H4 (cell line): ENCODE measurements at regions not wholly inside any gene's neighbourhood (a gene's known extent, or its start where the extent isn't known, plus 50 kb on each side); places are given as distances from the start of the nearest gene placed in this dataset.
"Not testable (repeated sequence)": the region's sequence is repeated elsewhere in the genome, so short reads cannot be mapped to it uniquely, and the experiment has no call there.

ENCODE experiments used
- DNase-seq: peaks from one replicate; pipeline ENCODE4 v3.0.0-alpha.2; 2015; ENCODE audit warnings: low spot score

DNA sequence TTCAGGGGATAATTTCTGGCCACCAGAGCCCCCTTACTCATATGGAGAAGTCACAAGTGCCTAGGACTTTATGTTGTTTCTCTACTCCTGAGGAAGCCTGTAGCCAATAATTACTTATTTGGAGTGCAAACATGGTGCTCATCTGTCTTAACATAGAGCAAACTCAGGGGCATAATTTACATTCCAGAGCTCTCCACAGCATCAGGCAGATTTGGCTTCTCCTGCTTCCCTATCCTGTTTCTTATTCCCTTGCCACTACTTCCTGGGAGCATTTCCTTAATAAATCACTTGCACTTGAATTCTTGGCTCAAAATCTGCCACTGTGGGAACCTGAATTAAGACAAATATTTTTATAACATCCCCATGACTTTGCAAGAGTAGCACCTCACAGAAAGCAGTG lies 960.9 kb downstream of the SOCS6 start:
- no peak for DNase-seq

GRCh38 chr18:71242981-71243380 lies 954.1 kb downstream of the SOCS6 start:
- DNase-seq, result no peak

GRCh38 chr18:71238974-71239624 lies 950.3 kb downstream of the SOCS6 start:
- DNase-seq, result no peak

DNA sequence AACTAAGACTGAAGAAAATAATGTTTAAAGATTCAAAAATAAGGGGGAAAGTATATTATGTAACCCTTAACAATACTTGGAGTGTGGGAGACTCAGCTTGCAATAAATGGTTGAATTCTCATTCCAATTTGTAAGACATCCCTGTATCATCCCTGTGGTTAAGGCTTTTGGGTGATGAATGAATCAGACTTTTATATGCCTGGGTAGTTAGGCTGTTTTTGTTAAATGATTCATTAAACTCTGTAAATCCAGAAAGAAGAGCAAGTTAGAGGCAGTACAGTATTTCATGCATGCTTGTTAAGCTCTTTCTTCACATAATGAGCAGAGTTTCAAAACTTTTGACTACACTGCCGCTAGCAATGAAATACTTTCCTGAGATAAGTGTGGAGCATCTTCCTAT lies 948.8 kb downstream of the SOCS6 start:
- DNase-seq, result no peak

GRCh38 chr18:71233177-71233576 lies 944.3 kb downstream of the SOCS6 start:
- DNase-seq, result no peak

DNA sequence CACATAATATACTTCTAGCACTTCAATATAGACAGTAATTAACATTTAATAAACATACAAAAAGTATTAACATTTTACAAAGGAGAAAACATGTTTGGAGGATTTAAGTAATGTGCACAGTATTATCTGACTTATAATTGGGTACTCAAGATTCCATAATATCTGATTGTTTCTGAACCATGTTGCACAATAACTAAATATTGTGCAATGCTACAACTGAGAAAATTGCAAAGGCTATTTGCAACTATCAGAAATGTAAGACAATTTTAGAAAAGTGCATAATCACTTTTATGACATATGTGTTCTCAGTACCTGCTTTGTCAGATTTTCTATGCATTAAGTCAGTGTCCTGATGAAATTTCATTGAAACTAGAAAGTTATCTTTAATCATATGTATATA lies 934.6 kb downstream of the SOCS6 start:
- no peak for DNase-seq

- DNase-seq, result no peak
Measured at GRCh38 chr18:71221405-71221804, 932.6 kb downstream of the SOCS6 start.

- DNase-seq, result not testable (repeated sequence)
Measured at GRCh38 chr18:71212739-71213138, 923.9 kb downstream of the SOCS6 start.

GRCh38 chr18:71212222-71212621 lies 923.4 kb downstream of the SOCS6 start:
- no peak for DNase-seq

DNA sequence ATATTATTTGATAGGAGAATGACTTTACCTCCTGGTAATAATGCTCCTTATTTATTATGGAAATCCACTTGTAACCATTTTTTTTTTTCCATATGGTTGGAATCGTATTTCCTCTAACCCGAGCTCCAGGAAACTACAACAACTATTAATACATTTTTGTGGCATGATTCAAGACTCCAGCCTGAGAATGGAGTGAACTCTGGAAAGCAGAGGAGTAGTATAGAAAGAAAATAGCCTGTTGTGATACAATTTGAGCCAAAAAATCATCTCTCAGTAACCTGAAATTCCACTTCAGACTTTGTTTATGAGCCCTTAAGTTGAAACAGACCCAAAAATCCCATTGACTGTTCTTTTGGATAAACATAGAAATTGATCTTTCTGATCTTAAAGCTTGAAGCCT lies 921.1 kb downstream of the SOCS6 start:
- no peak for DNase-seq

- DNase-seq, result no peak
Measured at GRCh38 chr18:71194438-71194837, 905.6 kb downstream of the SOCS6 start.

DNA sequence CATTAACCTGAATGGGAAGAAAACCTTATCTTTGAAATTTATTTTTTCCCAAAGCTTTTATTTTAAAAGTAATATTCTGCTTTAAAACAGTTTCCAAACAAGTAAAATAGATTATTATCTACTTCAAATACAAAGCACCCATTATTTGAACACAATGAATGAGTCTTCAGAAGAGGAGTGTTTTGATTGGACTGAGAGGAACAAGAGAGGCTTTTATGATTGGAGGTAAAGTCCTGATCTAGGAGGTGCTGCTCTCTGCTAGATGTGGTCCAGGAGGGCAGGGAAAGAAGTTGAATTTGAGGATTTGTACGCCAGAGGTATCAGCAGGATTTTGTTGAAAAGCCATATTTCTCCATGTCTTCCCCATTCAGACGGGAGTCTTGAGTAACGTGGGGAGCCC lies 900.7 kb downstream of the SOCS6 start:
- DNase-seq, result no peak

DNA sequence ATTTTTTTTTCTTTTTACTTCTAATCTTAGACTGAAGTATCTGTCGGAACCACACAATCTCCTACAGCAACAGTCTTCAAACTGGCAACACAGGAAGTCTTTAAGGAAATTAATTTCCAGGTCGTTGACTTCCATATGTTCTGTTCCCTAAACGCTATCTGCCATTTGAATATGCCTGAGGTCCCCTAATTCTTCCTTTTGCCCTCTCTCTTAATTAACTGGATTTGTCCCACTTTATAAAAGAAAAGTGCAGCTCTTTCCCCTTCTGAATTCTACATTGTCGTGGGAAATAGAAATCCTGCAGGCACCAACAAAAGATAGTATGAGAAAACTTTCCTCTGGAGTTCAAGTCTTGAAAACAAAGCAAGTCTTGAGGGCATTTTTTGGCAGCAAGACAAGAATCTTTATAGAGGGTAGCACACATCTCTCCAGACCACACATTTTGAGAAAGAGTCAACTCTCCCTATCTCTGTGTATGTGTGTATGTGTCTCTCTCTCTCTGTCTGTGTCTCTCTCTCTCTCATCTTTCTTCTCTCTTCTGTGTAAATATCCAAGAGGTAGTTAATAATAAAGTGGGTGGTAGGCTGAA lies 879.8 kb downstream of the SOCS6 start:
- no peak for DNase-seq

DNA sequence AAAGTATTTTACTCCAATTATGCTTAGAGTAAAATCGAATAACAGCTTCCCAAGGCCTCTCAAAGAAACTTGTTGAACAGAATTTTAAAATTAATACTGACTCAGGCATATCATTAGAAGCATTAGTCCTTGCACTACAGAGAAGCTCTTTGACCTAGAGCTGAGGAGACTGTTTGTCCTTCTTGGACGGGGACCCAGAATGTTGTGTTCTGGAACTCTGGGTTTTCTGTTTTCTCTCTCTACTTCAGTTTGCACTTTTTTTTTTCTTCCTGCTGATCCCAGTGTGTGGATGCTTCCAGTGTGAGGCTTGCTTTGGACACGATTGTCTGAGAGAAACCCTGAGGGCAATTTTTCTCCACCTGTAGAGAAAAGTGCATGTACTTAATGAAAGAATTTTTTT lies 847.6 kb downstream of the SOCS6 start:
- no peak for DNase-seq

DNA sequence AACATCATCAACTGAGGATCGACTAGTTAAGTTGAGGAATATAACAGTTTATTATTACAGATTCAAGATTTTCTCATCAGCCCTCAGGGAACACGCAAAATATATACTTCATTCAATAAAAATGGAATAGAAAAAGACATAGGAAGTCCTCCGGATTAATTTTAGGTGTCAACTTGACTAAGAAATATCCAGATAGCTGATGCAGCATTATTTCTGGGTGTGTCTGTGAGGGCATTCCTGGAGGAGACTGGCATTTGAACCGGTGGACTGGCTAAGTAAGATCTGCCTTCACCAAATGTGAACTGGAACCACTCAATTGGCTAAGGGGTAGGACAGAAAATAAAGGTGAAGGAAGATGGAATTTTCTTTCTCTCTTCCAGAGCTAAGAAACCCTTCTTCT lies 845.3 kb downstream of the SOCS6 start:
- no peak for DNase-seq

- no peak for DNase-seq
Measured at GRCh38 chr18:71131918-71132317, 843.1 kb downstream of the SOCS6 start.

DNA sequence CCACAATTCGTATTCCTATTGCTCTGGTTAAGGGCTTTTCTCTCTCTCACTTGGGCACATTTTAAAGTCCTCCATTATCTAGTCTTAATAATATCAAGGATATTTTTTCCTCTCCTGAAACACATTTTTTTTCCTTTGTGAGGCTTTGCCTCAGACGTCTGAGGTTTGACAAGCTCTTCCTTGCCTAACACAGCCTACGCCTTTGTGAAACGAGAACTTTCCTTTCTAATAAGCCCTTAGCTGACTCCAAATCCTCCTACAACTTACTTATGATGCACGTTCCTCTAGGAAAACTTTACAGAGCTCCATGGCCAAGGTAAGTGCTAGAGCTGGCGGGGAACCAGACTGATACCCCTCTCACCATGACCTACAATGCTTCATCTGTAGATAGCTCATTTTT lies 841.5 kb downstream of the SOCS6 start:
- no peak for DNase-seq

- DNase-seq, result no peak
Measured at GRCh38 chr18:71125581-71125980, 836.7 kb downstream of the SOCS6 start.

- peak; percentile 11 for DNase-seq
Measured at GRCh38 chr18:71116535-71116934, 827.7 kb downstream of the SOCS6 start.

- peak; percentile 22 for DNase-seq
Measured at GRCh38 chr18:71115261-71115660, 826.4 kb downstream of the SOCS6 start.

GRCh38 chr18:71114550-71115210 lies 825.8 kb downstream of the SOCS6 start:
- DNase-seq, result peak; percentile 39

- no peak for DNase-seq
Measured at GRCh38 chr18:71107244-71107643, 818.4 kb downstream of the SOCS6 start.

- no peak for DNase-seq
Measured at GRCh38 chr18:71106701-71107100, 817.9 kb downstream of the SOCS6 start.
